CD4-positive, alpha-beta T cell treated with Interleukin-6 for 4 hours (primary cell): ENCODE measurements at regions not wholly inside any gene's neighbourhood (a gene's known extent, or its start where the extent isn't known, plus 50 kb on each side); places are given as distances from the start of the nearest gene placed in this dataset.

ENCODE experiments used
- DNase-seq: peaks from one replicate; pipeline ENCODE4 v3.0.0-alpha.2; 2020; ENCODE audit warnings: mixed read lengths

- no peak for DNase-seq
Measured at GRCh38 chr13:63436325-63436668, 2020.6 kb upstream of the PCDH20 start.

GRCh38 chr13:63435667-63436324 lies 2020.1 kb upstream of the PCDH20 start:
- DNase-seq: no peak

GRCh38 chr13:63433546-63434150 lies 2018.0 kb upstream of the PCDH20 start:
- DNase-seq: no peak

- DNase-seq: no peak
Measured at GRCh38 chr13:63427170-63427569, 2011.5 kb upstream of the PCDH20 start.

- no peak for DNase-seq
Measured at GRCh38 chr13:63425131-63425530, 2009.5 kb upstream of the PCDH20 start.

- DNase-seq: no peak
Measured at GRCh38 chr13:63421123-63421522, 2005.5 kb upstream of the PCDH20 start.

GRCh38 chr13:63420685-63421084 lies 2005.0 kb upstream of the PCDH20 start:
- no peak for DNase-seq

GRCh38 chr13:63414247-63414646 lies 1998.6 kb upstream of the PCDH20 start:
- DNase-seq: no peak

GRCh38 chr13:63409791-63410351 lies 1994.2 kb upstream of the PCDH20 start:
- no peak for DNase-seq

GRCh38 chr13:63408331-63409189 lies 1992.9 kb upstream of the PCDH20 start:
- no peak for DNase-seq

- no peak for DNase-seq
Measured at GRCh38 chr13:63403733-63404132, 1988.1 kb upstream of the PCDH20 start.

GRCh38 chr13:63396746-63397145 lies 1981.1 kb upstream of the PCDH20 start:
- DNase-seq: no peak

- no peak for DNase-seq
Measured at GRCh38 chr13:63393112-63393511, 1977.5 kb upstream of the PCDH20 start.

- DNase-seq: no peak
Measured at GRCh38 chr13:63389756-63390155, 1974.1 kb upstream of the PCDH20 start.

GRCh38 chr13:63381078-63381859 lies 1965.6 kb upstream of the PCDH20 start:
- DNase-seq: no peak

- DNase-seq: no peak
Measured at GRCh38 chr13:63377986-63378385, 1962.3 kb upstream of the PCDH20 start.

- DNase-seq: no peak
Measured at GRCh38 chr13:63370101-63370500, 1954.5 kb upstream of the PCDH20 start.

- DNase-seq: no peak
Measured at GRCh38 chr13:63367522-63368198, 1952.0 kb upstream of the PCDH20 start.

GRCh38 chr13:63364159-63364558 lies 1948.5 kb upstream of the PCDH20 start:
- DNase-seq: no peak

- DNase-seq: no peak
Measured at GRCh38 chr13:63351533-63351932, 1935.9 kb upstream of the PCDH20 start.

- no peak for DNase-seq
Measured at GRCh38 chr13:63351081-63351480, 1935.4 kb upstream of the PCDH20 start.

- DNase-seq: no peak
Measured at GRCh38 chr13:63345835-63346234, 1930.2 kb upstream of the PCDH20 start.
